ENCODE measurements at regions not wholly inside any gene's neighbourhood (a gene's known extent, or its start where the extent isn't known, plus 50 kb on each side); places are given as distances from the start of the nearest gene placed in this dataset.

- TF ChIP-seq CTCF (conservative IDR thresholded peaks at IDR 0.05 in 1 of 2, IDR thresholded peaks at IDR 0.05 in 1 of 2; ENCODE audit: low read depth in 1 of 2, low read length in 2 of 2) (no peak), EZH2 (IDR thresholded peaks at IDR 0.05; ENCODE audit: low read length, missing control alignments) (no peak)
Measured at GRCh38 chr2:226398580-226398979, 401.0 kb downstream of the IRS1 start.
